Activated CD4-positive, CD25-positive, alpha-beta regulatory T cell treated with anti-CD3 and anti-CD28 coated beads, Interleukin-2, amount 50 U/mL, for 16 hours (primary cell): ENCODE measurements at regions not wholly inside any gene's neighbourhood (a gene's known extent, or its start where the extent isn't known, plus 50 kb on each side); places are given as distances from the start of the nearest gene placed in this dataset.
"Not testable (repeated sequence)": the region's sequence is repeated elsewhere in the genome, so short reads cannot be mapped to it uniquely, and the experiment has no call there.

Source experiments
- DNase-seq: peaks from one replicate; pipeline ENCODE4 v3.0.0-alpha.2; 2020; ENCODE audit warnings: low read depth, low spot score

- DNase-seq, result no peak
These were observed 316.4 kb upstream of the CFAP20DC start for GRCh38 chr3:59366218-59366617.

DNA sequence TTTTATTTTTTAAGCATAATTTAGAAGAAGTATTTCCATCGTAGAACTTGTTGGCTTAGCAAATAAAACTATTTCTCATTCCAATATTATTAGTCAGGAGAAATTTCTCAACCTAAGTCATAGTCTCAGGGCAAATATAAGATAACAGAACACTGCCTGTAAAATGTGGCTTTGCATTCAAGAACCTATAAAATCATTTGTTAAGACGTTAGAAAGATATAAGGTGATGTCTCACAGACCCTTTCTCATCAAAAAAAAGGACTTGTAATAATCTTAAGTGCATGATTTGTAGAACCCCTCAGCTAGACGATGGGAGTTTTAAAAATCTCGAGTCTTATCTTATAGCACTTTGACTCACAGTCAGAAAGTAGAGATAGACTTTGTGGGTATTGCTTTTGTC is 314.7 kb upstream of the CFAP20DC start:
- no peak for DNase-seq

DNA sequence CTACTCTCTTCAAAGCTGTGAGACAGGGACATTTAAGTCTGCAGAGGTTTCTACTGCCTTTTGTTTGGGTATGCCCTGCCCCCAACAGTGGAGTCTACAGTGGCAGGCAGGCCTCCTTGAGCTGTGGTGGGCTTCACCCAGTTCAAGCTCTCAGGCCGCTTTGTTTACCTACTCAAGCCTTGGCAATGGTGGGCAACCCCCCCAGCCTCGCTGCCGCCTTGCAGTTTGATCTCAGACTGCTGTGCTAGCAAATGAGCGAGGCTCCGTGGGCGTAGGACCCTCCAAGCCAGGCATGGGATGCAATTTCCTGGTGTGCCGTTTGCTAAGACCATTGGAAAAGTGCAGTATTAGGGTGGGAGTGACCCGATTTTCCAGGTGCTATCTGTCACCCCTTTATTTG is 310.5 kb upstream of the CFAP20DC start:
- not testable (repeated sequence) for DNase-seq

DNA sequence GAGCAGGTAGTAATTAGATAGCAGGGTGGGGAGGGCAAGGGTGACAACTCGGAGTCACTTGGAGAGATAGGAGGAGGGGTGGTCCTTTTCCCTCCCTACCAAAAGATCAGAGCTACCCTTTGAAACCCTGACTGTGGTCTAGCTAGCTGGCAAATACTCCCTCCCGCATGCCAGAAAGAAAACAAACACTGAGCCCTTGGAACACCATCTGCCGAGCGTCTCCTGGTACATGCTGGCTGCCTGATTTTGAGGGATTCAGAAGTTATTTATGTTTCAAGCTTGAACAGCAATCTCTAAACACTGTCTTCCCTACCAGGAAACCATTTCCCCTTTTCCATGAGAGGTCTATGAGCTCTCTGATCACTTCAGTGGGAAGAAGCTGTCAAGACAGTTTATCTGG is 291.6 kb upstream of the CFAP20DC start:
- DNase-seq, result no peak

GRCh38 chr3:59339818-59340217 is 290.0 kb upstream of the CFAP20DC start:
- DNase-seq, result no peak

GRCh38 chr3:59338934-59339333 is 289.1 kb upstream of the CFAP20DC start:
- no peak for DNase-seq

- no peak for DNase-seq
These were observed 285.5 kb upstream of the CFAP20DC start for GRCh38 chr3:59335338-59335737.

GRCh38 chr3:59334585-59334984 is 284.8 kb upstream of the CFAP20DC start:
- no peak for DNase-seq

GRCh38 chr3:59327376-59327808 is 277.6 kb upstream of the CFAP20DC start:
- DNase-seq, result no peak

- no peak for DNase-seq
These were observed 276.6 kb upstream of the CFAP20DC start for GRCh38 chr3:59326246-59327024.

DNA sequence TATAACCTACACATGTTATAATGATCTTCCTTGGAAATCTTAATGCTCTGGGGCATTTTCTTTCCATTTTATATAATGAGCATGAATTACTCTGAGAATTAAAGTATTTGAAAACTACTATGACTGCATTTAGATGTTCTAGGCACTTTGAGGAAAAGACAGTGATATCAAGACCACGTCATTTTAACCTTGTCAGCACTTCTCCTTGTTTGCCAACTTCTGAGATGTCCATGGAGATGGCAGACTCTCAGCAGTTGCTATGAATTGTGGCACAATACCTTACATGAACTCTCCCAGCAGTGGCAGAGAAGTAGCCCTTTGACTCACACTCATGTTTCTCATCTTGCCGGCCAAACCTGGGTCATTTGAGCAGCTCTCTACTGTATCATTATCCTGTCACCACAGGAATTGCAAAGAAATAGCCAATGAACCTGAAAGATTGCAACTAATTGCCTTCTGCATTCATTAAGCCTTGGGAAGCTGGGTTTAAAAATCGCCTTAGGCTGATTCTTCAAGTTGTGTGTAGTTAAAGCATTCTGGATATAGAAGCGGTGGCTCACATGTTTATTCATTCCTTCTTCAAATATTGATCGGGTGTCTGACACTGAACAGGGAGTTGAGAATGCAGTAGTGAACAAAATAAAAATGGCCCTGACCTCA is 272.2 kb upstream of the CFAP20DC start:
- DNase-seq, result no peak

GRCh38 chr3:59320080-59320479 is 270.3 kb upstream of the CFAP20DC start:
- no peak for DNase-seq

- no peak for DNase-seq
These were observed 269.6 kb upstream of the CFAP20DC start for GRCh38 chr3:59319442-59319841.

DNA sequence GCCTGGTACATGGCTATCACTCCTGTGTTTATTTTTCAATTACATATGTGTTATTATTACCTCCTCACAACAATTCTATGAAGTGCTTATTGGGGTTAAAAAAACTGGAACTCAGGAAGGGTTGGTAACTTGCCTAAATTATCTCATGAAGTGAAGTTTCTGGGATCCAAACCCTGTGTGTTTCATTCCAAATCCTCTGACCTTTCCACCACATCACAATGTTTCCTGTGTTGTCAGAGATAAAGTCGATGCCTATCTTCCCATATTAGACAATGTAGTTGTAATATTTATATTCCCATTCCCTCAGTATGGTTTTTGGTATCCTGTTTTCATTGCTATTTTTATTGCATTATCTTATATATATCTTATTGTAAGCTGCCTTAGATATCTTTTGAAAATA is 269.1 kb upstream of the CFAP20DC start:
- no peak for DNase-seq

DNA sequence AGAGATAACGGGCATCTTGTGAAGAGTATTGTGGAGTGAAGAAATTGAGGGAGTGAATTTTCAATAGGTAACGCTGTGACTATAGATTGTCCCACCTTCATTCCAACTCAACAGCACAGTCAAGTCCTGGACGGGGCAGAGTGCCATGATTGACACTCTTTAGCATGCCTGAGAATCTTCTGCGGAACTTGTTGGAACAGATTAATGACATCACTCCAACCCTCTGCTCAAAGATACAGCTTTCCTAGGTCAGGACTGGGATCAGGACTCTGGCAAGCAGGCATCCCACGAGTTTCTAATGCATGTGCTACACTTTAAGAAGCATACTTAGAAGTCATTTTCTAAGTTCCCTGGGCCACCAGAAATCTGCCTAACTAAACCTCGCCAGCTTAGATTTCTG is 267.6 kb upstream of the CFAP20DC start:
- no peak for DNase-seq

DNA sequence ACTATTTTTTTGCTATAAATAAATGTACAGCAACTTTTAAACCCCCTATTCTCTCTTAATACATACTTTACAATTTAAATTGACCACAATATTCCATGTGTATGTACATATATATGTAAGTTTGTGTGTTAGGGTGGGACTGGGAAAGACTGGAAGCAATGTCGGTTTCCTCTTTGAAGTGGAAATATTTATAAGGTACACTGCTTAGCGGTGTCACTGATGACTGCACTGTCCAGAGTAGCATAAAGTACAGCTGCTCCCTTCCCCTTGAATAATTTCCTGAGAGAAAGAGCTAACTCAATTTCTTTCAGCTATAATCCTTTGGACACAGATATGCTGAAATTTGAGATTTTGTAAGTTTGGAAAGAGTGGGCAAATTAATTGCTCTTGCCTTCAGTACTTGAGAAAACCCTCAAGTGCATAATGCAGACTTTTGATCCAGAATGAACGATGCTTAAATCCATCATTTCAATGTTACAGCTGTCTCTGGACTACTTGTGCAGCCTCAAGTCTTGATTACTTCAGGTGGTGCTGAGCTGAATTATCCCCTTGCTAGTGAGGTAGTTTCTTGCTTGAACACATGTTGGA is 267.0 kb upstream of the CFAP20DC start:
- DNase-seq, result no peak

DNA sequence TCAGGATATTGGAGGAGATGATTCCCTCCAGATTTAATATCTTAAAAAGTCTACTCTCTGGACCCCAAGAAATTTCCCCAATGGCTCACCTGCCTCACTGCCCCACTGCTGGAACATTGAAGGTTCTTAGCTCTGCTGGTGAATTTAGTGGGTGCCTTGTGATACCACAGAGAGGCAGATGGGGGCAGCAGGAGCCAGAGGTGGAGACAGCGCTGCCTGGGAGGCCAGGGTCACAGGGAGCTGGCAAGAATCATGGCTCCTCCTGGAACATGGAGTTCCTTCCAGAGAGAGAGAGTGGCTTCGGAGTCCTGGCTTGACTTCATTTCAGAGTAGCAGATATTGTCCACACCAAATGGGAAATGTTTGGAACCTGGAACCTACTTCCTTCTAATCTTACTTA is 263.5 kb upstream of the CFAP20DC start:
- DNase-seq, result peak; percentile 14

DNA sequence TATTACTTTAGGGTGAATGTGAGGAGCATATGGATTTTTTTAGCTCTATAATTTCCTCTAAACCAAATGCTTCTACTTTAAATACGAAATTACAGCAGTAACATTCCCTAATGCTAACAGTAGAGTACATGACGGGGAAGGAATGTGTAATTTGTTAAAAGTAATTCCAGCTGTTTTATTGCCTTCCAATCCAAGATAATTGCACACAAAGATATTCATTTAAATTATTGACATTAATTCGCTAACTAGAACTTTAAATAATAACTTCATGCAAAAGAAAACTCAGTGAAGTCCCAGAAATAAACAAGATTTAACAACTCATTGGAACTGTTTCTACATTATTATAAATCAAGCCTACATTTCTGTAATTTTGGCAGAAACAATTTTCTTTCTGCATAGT is 261.4 kb upstream of the CFAP20DC start:
- DNase-seq, result no peak

DNA sequence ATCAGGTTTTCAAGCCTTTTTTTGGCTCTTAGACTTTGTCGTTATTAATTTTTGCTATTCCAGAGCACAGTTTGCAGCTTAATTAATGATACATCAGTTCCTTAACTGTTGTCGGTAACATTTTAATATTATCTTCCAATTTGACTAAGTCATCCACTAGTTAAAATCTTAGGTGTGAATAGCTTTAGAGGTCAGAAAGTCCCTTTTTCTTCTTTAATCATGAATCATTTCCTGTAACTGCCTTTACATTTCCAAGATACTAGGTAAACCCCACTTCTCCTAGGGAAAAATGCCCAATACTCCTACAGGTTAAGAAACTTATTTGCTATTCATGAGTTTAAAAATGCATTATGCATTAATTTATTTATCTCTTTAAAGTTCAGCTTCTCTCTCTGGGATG is 260.9 kb upstream of the CFAP20DC start:
- no peak for DNase-seq

DNA sequence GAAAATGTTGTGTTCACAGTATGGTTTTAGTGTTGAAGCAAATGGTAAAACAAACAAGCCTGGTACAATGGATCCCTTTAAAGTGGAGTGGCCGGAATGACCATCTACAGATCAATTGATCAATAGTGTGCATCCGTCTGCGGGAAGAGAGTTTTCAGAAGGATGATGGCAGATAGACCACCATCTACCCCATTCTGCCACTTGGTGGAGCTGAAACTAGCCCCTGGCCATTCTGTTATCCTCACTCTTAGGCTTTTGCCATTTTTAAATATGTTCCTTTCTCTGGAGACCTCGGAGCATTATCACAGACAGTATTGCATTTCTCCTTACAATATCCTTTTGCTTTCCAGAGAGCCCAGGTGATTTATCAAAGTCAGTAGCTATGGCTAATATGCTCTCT is 258.9 kb upstream of the CFAP20DC start:
- DNase-seq, result no peak

GRCh38 chr3:59308001-59308400 is 258.2 kb upstream of the CFAP20DC start:
- no peak for DNase-seq

GRCh38 chr3:59306436-59306835 is 256.6 kb upstream of the CFAP20DC start:
- DNase-seq, result no peak

DNA sequence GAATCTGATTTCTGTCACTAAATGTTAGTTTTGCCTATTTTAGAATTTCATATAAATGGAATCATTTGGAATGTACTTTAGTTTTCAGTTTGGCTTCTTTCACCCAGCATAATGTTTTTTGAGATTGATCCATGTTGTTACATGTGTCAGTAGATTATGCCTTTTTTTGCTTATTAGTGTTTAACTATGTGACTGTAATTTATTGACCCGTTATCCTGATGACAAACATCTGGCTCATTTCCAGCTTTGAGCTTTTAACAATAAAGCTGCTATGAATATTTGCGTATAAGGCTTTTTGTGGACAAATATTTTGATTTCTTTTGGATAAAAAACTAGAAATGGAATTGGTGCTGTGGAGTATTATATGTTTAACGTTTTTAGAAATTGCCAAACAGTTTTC is 254.5 kb upstream of the CFAP20DC start:
- DNase-seq, result no peak
